K562 (cell line): ENCODE measurements at regions not wholly inside any gene's neighbourhood (a gene's known extent, or its start where the extent isn't known, plus 50 kb on each side); places are given as distances from the start of the nearest gene placed in this dataset.
"Not testable (repeated sequence)": the region's sequence is repeated elsewhere in the genome, so short reads cannot be mapped to it uniquely, and the experiment has no call there.

Experiments used
- ATAC-seq: fragments of 200-7000 bp; cut with Tn5 transposase; 3 replicates; pipeline ENCODE4 v1.9.1; 2020; ENCODE audit warnings: moderate library complexity
- BruUV-seq: library from RNA; stranded (reverse); fragments of 400-500 nt; replicated peaks from 2 replicates; lab custom pipeline; 2021; lab: Mats Ljungman, UMichigan
- CTCF ChIA-PET: fragments of 300-600 bp; formaldehyde crosslinking; extraction: SDS; loops from one replicate; lab custom pipeline; 2021; ENCODE audit warnings: low intra/inter-chr PET ratio; lab: Yijun Ruan, JAX
- POLR2A ChIA-PET: fragments of 300-600, 350-650 bp; sonication (Branson Sonifier 250); formaldehyde crosslinking; extraction: SDS; loops from one replicate; lab custom pipeline; 2021; ENCODE audit warnings: antibody characterized with exemption, inconsistent platforms; lab: Yijun Ruan, JAX
- DNase-seq, 4 experiments: peaks; one replicate each; pipeline versions ENCODE4 v3.0.0 to v3.0.0-alpha.2; 2011 to 2018; ENCODE audit warnings: low spot score in 3 of 4, mixed read lengths in 3 of 4; ENCODE audit errors: extremely low read depth in 1 of 4
- FAIRE-seq: peaks from 2 replicates; lab custom pipeline; 2011; peaks lifted over from hg19 to GRCh38; lab: Jason Lieb, UNC
- H2AFZ ChIP-seq: 2 replicates; pipeline ENCODE4 v1.6.0; 2011; ENCODE audit warnings: low read depth, low read length, control low read depth, inconsistent platforms
- H3K27ac ChIP-seq: fragments of 200-600 bp; 3 replicates; pipeline ENCODE4 v1.8.0; 2011; ENCODE audit warnings: low read depth, mild to moderate bottlenecking, control low read depth, inconsistent platforms, low read length, moderate library complexity, mixed read lengths; ENCODE audit errors: extremely low read depth
- H3K27me3 ChIP-seq, 2 experiments: fragments of 300-600 bp in 1 of 2; 2 replicates in 1 of 2; 3 replicates in 1 of 2; pipeline versions ENCODE4 v1.6.0 to v1.8.0; 2011; ENCODE audit warnings: inconsistent platforms in 2 of 2, low read length in 2 of 2, mild to moderate bottlenecking in 1 of 2, mixed read lengths in 1 of 2, moderate library complexity in 1 of 2; ENCODE audit not compliant: control insufficient read depth in 2 of 2, insufficient read depth in 2 of 2
- H3K36me3 ChIP-seq: fragments of 300-600 bp; 3 replicates; pipeline ENCODE4 v1.8.0; 2011; ENCODE audit warnings: mild to moderate bottlenecking, low read length, inconsistent platforms; ENCODE audit not compliant: control insufficient read depth, insufficient read depth
- H3K4me1 ChIP-seq, 2 experiments: fragments of 200-600 bp in 1 of 2; replicated peaks in 1 of 2; 2 replicates in 1 of 2; 3 replicates in 1 of 2; pipeline versions ENCODE4 v1.5.1 to v1.8.0; 2011; ENCODE audit warnings: inconsistent platforms in 2 of 2, low read length in 2 of 2, mild to moderate bottlenecking in 1 of 2, mixed read lengths in 1 of 2, moderate library complexity in 1 of 2; ENCODE audit not compliant: control insufficient read depth in 2 of 2, insufficient read depth in 2 of 2
- H3K4me2 ChIP-seq: 2 replicates; pipeline ENCODE4 v1.6.1; 2011; ENCODE audit warnings: low read length, control low read depth, inconsistent platforms, mixed read lengths; ENCODE audit not compliant: insufficient read depth
- H3K4me3 ChIP-seq: fragments of 200-600 bp; sonication (generic), shearing (Covaris generic); 2 replicates; pipeline ENCODE4 v1.5.1; 2016; ENCODE audit warnings: control low read depth, inconsistent platforms
- H3K79me2 ChIP-seq: fragments of 200-600 bp; 3 replicates; pipeline ENCODE4 v1.8.0; 2011; ENCODE audit warnings: low read length, inconsistent platforms; ENCODE audit not compliant: control insufficient read depth, insufficient read depth
- H3K9ac ChIP-seq, 2 experiments: 2 replicates each; pipeline versions ENCODE4 v1.6.0 to v1.6.1; 2011; ENCODE audit warnings: low read depth in 2 of 2, low read length in 2 of 2, control low read depth in 1 of 2, inconsistent platforms in 1 of 2, mild to moderate bottlenecking in 1 of 2, mixed read lengths in 1 of 2; ENCODE audit not compliant: insufficient read depth in 1 of 2
- H3K9me1 ChIP-seq: one replicate; pipeline ENCODE4 v1.6.0; 2011; ENCODE audit warnings: inconsistent platforms, mild to moderate bottlenecking, low read length, moderate library complexity; ENCODE audit not compliant: control insufficient read depth, insufficient read depth
- H3K9me3 ChIP-seq: replicated peaks from 2 replicates; pipeline ENCODE4 v1.5.1; 2011; ENCODE audit warnings: low read depth, low read length, inconsistent platforms; ENCODE audit not compliant: control insufficient read depth, insufficient read depth
- H4K20me1 ChIP-seq: replicated peaks from 2 replicates; pipeline ENCODE4 v1.6.1; 2011; ENCODE audit warnings: low read length, inconsistent platforms, mixed read lengths; ENCODE audit not compliant: control insufficient read depth, insufficient read depth
- PKNOX1 ChIP-seq: fragments of 450-650 bp; IDR thresholded peaks from 2 replicates; pipeline ENCODE4 v1.6.1; 2016
- POLR2G ChIP-seq: fragments of 200-400 bp; formaldehyde crosslinking; IDR thresholded peaks from 2 replicates; pipeline ENCODE4 v1.6.1; 2017; ENCODE audit warnings: low read depth, mild to moderate bottlenecking, antibody characterized with exemption, low read length, moderate library complexity
- RBFOX2 ChIP-seq: fragments of 200-400 bp; formaldehyde crosslinking; IDR thresholded peaks from 2 replicates; pipeline ENCODE4 v1.6.1; 2017; ENCODE audit warnings: low read depth, mild to moderate bottlenecking, low read length, moderate library complexity
- WGBS: fragments of 100-300 bp; shearing (Covaris generic); methylation state at CpG from one replicate; pipeline ENCODE4 v1.1.6; 2016; ENCODE audit warnings: low coverage, mixed read lengths; ENCODE audit not compliant: insufficient coverage; ENCODE audit errors: missing lambda C conversion rate; 5-methylcytosine and 5-hydroxymethylcytosine counted together
- in situ Hi-C: fragments of 300-500 bp; cut with MboI; formaldehyde crosslinking; loops from 4 replicates; pipeline ENCODE4 v1.15.0; 2018; ENCODE audit warnings: inconsistent platforms, mixed read lengths
- intact Hi-C: fragments of 100-400 bp; cut with micrococcal nuclease; formaldehyde crosslinking; loops from 2 replicates; pipeline ENCODE4 v1.14.2; 2022

GRCh38 chr15:85233791-85234325, 146.5 kb upstream of the AKAP13 start:
- H3K9me3 ChIP-seq, ATAC-seq, H2AFZ ChIP-seq, POLR2A ChIA-PET, H3K36me3 ChIP-seq, H3K27me3 ChIP-seq, H3K4me1 ChIP-seq, FAIRE-seq, in situ Hi-C loops, H4K20me1 ChIP-seq, H3K27ac ChIP-seq, H3K9ac ChIP-seq, intact Hi-C loops, BruUV-seq, H3K4me2 ChIP-seq, H3K79me2 ChIP-seq, DNase-seq, H3K9me1 ChIP-seq, CTCF ChIA-PET: not testable (repeated sequence)
- TF ChIP-seq POLR2G (0 out of 2 replicates have a peak, but pooled peaks have one; percentile 26), RBFOX2 (peak; percentile 38; the same call in 1 of the 2 replicates)
- H3K4me3 ChIP-seq: peak overlapping the region; percentile 27; the same call in 1 of the 2 replicates
- 3% methylated on average over 14 of the region's 62 CpGs for WGBS

GRCh38 chr15:85234450-85235196, 145.8 kb upstream of the AKAP13 start:
- in situ Hi-C loops, ATAC-seq: not testable (repeated sequence)

GRCh38 chr15:85244056-85244455, 136.3 kb upstream of the AKAP13 start:
- CTCF ChIA-PET, H3K27ac ChIP-seq, H3K9ac ChIP-seq, H3K79me2 ChIP-seq, H3K9me1 ChIP-seq, H3K9me3 ChIP-seq, H3K4me1 ChIP-seq, H3K27me3 ChIP-seq, H2AFZ ChIP-seq, FAIRE-seq, BruUV-seq, DNase-seq, ATAC-seq, H3K4me2 ChIP-seq, H4K20me1 ChIP-seq, H3K36me3 ChIP-seq, POLR2A ChIA-PET, H3K4me3 ChIP-seq, in situ Hi-C loops, intact Hi-C loops: not testable (repeated sequence)
- no CpG with 5 or more reads among the region's 1 CpG for WGBS

More at GRCh38 chr15:85234450-85235196, 145.8 kb upstream of the AKAP13 start:
- CTCF ChIA-PET, H3K4me3 ChIP-seq, intact Hi-C loops, H2AFZ ChIP-seq, H3K9ac ChIP-seq, H3K27ac ChIP-seq, H4K20me1 ChIP-seq, H3K79me2 ChIP-seq, H3K27me3 ChIP-seq, BruUV-seq, H3K4me1 ChIP-seq, FAIRE-seq, DNase-seq, H3K36me3 ChIP-seq, POLR2A ChIA-PET, H3K4me2 ChIP-seq, H3K9me1 ChIP-seq, H3K9me3 ChIP-seq: not testable (repeated sequence)
- no CpG with 5 or more reads among the region's 55 CpGs for WGBS
- peak; percentile 81 for TF ChIP-seq PKNOX1
